GM12873 (cell line): ENCODE measurements at regions not wholly inside any gene's neighbourhood (a gene's known extent, or its start where the extent isn't known, plus 50 kb on each side); places are given as distances from the start of the nearest gene placed in this dataset.

Experiments used
- TF ChIP-seq, protein P1 (sequence below): IDR thresholded peaks from 2 replicates; pipeline ENCODE4 v1.5.1; 2012; ENCODE audit warnings: low read depth, mild to moderate bottlenecking, moderate library complexity, low read length, control low read depth; ENCODE audit not compliant: insufficient read depth; ENCODE audit errors: missing control alignments

DNA sequence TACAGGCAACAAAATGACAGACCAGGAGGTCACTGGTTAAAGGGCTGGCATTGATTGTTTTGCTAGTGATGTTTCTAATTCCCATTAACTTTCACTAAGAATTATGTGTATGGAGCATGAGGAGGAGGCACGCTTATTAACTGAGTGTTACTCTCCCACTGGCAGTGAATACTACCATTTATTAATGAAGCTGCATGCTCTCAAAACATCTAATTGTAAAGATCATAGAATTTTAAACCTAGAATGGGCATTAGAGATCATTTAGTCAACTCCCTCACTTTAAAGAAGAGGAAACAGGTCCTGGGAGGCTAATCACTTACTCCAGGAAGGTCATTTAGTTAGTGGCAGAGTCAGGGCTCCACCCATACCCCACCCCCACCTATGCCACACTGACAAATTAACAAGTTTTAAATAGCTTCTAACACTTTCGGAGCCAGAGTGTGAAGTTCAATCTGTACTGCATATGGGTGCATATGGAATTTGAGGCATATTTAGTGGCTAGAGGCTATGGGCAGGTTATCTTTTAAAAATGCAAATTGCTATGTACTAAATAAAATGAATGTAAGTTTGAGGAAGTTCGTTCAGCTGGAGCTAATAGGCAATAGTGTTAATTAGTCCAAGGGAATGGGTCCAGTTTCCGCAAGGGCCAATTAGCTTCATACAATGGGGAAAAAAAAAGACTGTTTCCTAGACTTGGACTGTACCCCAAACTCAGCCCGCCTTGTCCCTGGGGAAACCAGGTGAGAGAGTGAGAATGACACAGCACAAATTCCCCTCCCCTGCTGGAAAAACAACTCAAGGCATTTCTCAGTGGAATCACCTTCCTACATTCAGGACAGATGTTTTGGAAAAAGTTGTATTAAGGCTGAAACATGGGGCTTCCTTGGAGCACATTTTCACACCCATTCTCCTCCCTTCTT, 178.8 kb downstream of the ICOS start:
- TF ChIP-seq, protein P1, sequence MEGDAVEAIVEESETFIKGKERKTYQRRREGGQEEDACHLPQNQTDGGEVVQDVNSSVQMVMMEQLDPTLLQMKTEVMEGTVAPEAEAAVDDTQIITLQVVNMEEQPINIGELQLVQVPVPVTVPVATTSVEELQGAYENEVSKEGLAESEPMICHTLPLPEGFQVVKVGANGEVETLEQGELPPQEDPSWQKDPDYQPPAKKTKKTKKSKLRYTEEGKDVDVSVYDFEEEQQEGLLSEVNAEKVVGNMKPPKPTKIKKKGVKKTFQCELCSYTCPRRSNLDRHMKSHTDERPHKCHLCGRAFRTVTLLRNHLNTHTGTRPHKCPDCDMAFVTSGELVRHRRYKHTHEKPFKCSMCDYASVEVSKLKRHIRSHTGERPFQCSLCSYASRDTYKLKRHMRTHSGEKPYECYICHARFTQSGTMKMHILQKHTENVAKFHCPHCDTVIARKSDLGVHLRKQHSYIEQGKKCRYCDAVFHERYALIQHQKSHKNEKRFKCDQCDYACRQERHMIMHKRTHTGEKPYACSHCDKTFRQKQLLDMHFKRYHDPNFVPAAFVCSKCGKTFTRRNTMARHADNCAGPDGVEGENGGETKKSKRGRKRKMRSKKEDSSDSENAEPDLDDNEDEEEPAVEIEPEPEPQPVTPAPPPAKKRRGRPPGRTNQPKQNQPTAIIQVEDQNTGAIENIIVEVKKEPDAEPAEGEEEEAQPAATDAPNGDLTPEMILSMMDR: no peak

DNA sequence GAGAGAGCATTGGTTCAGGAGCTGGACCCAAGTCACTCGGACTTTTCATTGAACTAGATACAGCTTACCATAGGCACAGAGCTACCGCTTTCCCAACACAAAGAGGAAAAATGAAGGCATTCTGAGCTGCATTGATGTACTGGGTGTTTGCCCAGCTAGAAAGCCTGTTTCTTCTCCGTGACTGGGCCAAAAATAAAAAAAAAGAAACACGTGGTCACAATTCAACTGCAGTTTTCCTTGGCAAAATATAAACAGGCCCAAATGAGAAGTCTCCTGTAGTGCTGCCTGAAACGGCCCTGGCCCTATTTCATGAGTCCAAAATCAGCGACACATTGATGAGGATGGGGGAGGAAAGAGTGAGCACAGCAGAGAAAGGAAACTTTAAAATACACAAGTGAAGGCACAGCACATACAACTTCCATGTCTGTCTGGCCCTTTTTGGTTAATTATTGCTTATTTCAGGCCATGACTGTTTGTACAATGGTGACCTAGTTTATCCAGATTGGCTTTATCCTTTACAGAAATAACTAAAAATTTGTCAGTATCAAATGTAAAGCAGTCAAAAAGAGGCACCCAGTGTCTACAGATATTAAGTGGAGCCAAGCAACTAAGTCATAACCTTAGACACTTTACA, 179.7 kb downstream of the ICOS start:
- TF ChIP-seq, protein P1: no peak

DNA sequence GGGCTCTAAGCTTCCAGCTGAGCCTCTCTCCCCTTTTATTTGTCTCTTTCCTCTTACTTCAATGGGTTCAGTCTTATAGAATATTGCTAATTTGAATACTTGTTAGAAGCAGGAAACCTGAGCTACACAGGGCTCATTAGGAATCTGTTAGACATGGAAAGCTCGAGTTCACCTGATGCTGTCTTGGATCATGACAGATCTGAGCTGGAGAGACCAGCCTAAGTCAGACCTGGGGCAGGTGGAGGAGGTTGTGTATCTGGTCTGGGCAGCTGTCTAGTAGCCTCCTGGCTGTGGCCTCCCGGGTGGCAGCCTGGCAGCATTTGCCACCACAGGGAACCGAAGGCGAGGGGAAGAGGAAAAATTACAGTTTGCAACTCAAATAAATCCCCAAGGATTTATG, 185.9 kb downstream of the ICOS start:
- TF ChIP-seq, protein P1: no peak

DNA sequence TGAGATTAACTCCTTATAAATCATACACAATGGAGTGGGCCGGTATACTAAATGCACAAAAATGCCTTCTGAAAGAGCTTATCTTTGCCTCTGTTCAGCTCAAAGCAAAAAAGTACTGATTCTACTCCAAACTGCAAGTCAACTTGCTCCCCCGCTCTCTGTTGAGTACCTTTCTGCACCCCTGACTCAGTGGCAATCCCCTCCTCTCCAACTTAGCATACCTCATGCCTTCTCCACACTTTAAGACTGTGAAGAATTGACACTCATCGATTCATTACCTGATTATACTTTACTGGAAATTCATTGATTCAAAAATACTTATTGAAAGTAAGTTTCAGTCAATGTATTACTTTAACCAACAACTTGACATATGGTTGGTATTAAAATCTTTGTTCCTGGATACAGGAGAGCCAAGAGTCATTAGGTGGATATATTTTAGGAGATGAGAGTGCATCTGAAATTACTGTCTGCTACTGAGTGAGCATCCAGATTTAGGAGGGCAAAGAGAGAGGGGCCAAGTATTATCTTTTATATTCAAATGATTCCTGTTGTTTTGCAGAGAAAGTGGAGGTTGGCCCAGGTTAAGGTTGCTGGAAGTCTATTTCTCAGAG, 187.7 kb downstream of the ICOS start:
- TF ChIP-seq, protein P1: no peak

DNA sequence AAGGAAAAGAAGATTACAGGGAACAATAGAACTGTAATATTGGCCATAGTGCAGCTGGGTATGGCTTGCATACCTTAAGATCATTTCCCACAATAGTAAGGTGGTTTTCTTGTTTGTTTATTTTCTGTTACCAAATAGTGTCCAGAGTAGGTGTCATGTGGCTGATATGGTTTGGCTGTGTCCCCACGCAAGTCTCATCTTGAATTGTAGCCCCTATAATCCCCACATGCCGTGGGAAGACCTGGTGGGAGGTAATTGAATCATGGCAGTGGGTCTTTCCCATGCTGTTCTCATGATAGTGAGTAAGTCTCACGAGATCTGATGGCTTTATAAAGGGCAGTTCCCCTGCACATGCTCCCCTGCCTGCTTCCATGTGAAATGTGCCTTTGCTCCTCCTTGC, 190.1 kb downstream of the ICOS start:
- TF ChIP-seq, protein P1: no peak

DNA sequence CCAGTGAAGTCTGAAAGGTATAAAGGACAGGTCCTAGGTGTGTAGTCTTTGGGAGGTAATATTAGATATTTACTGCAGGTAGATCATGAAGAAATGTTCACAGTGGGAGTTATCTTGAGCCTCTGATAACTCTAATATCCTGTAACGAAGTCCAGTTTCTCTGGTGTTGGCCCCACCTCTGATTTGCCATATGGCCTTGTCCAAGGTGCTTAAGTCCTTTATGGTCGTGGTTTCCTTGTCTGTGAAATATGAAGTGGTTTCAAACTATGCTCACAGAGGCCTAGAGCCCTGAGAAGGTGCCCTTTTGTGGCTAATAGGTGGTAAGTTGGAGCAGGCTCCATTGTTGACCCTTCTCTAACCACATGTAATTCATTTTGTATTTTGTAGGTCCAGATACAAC, 190.7 kb downstream of the ICOS start:
- TF ChIP-seq, protein P1: no peak
